ENCODE measurements at regions not wholly inside any gene's neighbourhood (a gene's known extent, or its start where the extent isn't known, plus 50 kb on each side); places are given as distances from the start of the nearest gene placed in this dataset.

DNA sequence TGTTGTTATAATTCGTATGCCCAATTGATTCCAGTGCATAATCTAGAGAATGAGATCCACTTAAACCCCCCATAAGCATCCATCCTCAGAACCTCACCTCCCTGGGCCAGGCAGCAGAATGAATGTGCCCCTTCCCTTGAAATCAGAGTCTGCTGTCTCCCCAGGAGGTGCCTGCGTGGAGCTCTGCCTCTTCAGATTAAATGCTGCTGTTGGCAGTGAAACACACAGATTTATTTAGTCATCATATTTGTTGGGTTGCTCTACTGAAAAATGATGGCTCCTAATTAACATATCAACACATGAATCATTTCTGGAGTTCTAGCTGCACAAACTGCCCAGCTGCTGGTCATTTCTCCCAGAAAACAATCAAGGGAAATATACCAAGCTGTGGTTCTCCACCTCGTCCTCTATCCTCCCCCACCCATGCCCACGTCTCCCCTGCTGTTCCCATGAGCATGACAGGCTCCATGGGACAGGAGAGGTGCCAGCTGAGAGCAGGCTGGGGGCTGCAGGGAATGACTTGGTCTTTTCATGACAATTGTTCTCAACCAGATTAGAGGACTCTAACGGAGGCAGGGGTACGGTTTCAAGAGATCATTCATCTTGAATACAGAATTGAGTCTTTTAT lies 633.1 kb downstream of the CDH26 start:
- no peak for DNase-seq

DNA sequence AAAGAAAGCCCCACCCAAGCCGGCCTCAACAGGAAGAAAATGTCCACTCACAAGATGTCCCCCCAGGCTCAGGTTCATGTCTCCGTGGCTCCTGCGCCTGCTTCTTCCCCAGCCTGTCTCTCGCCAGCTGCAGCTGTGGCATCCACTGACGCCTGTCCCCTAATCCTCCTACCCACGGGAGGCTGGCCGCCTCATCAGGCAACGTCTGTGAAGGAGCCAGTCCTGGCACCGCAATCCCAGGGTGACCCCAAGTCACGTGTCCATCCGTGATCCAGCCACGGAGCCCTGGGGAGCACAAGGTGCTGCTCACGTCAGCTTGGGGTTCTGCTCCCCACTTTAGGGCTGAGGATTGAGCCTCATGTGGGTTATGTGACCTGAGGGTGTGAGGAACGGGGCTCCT lies 640.3 kb downstream of the CDH26 start:
- DNase-seq = no peak

DNA sequence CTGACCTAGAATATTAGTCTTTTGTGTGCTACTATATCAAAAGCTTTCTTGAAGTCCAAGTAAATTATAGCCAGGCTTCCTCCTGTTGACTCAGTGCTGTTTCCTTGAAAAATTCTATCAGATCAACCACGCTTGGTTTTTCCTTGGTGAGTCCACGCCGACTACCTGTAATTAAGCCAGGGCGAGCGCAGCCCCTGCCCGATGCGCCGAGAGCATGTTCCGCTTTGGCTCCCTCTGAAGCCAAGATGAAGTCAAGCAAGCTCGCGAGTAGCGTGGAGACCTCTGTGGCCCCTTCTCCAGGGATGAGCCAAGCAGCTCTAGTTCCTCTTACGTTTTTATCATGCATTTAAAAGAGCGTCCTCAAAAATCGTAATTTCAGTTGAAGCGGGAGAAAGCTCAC lies 641.2 kb downstream of the CDH26 start:
- DNase-seq = no peak

DNA sequence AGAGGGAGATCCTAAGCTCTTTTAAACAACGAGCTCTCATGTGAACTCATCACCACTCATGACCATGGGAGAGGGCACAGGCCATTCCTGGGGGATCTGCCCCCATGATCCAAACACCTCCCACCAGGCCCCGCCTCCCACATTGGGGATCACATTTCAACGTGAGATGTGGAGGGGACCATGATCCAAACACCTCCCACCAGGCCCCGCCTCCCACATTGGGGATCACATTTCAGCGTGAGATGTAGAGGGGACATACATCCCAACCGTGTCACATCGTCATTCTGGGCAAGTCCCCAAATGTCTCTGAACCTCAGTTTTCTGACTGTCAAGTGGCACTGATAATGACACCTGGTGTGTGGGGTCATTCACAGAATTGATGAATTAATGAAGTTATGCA lies 641.8 kb downstream of the CDH26 start:
- no peak for DNase-seq

DNA sequence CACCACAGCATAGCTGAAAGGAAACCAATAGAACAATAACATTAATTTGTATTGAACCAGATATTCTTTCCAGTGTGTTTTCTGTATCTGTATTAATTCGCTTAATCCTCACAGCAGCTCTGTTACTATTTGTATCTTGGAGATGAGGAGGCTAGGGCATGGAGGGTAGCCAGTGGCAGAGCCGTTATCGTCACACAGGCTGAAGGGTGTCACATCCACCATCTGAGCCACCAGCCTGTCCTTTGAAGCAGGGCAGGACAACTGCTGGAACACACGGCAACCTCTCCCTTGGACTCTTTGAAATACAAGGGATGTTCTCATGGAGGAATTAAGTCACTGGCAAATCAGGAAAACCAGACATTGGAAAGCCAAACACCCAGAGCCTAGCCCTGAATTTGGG lies 628.0 kb upstream of the CDH4 start:
- DNase-seq = no peak

DNA sequence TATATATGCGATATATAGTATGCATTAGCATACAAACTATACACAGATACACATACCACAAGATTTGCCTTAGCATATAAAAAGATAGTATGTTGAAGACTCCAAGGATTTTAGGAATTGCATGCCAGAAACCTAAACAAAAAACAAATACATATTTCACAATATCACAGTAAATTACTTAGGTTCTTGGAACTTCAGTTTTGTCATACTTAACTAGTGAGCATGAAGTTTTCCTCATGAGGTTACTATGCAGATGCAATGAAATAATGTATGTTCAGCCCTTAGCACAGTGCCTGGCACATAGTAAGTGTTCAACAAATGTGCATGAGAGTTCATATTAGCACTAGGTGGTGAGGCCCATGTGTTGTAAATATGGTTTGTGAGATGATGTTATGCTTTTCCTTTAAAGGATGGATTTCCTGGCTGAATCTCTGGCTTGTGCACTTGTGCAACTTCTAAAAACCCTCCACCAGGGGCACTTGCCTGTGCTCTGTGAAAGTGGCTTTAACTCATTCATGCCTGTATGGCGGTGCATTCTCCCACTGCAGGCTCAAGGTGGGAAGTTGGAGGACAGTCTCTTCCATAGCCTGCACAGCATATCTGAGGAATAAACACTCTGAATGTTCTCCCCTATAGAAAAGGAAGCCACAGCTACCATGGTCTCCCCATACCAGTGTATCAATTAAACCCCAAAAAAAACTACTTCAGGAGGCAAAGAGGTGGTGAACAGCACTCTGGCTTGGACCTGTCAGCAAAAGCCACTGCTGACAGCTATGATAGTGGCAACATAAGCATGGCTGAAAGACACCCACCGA lies 624.1 kb upstream of the CDH4 start:
- DNase-seq = no peak

DNA sequence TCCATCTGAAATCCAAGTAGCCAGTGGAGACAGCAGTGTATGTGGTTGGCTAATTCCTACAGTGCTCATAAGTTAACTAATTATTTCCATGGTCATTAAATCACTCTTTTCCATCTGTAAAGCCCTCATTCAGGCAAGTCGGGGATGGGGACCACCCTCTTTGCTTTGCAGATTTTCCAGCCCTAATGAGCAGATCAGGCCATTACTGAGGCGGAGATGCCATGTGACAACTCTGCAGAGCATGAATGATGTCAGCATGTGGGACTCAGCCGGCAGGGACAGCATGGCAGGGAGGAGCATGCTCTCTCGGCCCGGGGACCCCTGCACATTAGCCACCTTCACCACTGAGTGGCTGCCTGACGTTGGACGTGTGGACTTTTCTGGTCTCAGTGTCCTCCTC lies 623.3 kb upstream of the CDH4 start:
- DNase-seq = no peak

DNA sequence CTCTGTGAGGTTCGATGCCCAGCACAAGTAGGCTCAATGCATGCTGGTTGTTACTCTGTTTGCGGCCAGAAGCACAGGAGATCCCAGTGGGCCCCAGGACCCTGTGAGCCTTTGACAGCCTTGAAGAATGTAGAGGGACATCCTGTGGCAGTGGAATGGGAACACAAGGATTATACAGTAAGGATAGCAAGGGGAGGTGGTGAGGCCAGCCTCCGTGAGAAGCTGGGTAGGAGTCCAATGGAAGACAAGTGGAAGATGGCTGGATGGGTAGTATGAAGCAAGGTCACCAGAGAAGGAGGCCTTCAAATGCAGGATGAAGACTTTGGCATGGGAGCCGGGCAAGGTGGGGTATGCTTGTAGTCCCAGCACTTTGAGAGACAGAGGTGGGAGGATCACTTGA lies 622.9 kb upstream of the CDH4 start:
- no peak for DNase-seq

DNA sequence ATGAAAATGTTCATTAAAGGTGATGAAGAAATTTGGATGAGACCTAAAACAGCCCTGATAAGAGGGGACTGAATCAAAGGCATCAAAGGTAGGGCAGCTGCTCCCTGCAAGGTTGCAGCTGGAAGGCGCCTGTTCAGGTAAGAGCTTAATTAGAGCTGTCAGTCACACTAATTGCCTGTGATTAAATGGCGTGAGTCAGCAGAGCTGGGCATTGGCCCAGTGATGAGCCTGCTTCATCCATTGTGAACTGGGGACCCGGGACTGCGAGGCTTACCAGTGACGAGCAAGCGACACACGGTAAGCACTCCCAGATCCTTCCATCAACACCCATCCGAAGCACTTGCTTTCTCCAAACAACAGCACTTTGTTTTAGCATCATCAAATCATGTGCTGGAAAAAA lies 621.5 kb upstream of the CDH4 start:
- no peak for DNase-seq

DNA sequence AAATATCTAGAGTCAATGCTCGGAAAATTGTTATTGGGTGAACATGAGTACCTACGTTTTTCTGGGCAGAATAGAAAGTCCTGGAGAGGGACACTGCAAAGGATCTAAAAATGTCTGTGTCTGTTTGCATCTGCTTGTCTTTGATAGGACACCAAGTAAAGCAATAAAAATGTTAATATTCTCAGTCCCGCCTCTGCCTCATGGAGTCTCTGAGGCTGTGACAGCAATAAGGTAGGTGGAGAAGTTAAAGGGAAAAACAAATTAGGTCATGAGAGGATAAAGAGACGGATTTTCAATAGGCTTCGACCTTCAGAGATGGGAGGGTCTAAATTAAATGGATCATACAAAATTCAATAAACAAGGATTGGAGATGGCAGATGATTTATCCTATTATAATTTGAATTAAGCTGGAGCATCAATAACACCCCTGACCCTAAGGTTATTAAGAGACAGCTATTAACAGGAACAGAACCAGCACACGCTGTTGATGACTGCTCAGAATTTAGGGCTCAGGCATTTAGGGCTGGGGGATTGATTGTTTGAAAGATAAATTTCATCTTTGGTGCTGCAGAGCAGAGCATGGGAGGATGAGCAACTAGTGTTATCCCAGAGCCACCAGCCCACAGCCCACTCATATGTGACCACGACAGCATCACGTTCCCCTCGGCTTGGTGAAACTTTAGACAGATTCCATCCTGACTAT lies 620.3 kb upstream of the CDH4 start:
- no peak for DNase-seq

DNA sequence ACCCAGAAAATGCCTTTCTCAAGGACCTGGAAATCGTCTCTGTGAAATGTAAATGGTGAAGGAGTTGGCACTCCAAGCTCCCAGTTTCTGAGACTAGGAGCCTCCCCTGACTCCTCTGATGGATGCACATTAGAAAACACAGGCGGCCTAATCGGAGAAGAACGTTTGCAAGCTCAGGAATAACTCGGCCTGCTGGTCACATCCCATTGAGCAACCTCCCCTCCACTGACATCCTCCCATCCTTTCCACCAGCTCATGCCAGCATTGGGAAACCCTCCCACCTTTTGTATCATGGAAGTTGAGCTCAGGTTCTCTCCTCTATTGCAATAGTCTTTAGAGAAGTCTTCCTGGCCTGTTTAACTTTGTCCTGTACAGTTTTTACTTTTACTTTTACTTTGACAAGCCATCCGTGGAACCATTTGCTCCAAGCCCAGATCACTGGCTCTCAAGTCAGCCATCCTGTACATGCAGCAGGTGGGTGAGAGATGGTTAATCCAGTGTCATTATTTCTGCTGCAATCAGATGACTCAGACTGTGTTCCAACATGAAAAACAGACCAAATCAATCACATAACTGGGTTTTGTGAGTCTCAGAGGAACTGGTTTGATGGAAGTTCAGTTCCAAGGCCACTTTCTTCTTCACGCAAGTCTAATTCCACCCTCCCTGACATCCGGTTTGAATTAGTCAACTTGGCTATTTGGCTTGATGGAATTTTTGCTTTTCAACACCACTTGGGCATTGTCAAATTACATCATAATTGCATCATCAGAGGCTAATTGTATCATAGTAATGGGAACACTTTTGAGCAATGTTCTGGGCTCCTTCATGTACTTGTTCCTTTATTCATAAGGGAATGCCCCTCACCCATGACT lies 619.4 kb upstream of the CDH4 start:
- no peak for DNase-seq

DNA sequence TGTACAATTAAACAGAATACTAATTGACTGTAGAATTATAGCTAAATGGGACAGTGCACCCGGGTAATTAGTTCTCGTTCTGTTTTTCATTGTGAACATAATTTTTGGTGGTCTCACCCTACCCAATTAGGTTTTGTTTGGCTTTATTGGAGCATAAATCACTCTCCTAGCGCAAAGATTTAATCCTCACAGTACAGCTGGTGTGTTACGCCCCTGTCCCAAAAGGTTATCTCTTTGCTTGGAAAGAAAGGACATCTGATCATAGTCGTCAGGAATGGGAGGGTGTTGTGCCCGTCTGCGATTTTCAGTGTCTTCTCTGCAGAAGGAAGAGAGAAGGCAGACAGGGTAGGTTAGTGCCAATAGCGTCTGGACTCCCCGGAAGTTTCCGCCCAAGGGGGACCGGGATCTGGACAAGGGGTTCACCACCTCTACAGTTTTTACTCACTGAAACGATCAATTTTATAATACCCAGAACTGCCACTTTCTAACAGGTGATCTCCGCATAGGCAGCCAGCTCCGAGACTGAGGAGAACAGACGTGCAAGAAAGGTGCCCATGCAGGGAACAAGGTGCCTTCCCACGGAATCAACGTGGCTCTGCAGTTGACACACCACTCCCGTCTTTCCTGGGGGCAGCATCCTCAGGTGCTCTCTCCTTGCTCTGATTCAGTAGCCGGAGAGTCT lies 617.4 kb upstream of the CDH4 start:
- no peak for DNase-seq

DNA sequence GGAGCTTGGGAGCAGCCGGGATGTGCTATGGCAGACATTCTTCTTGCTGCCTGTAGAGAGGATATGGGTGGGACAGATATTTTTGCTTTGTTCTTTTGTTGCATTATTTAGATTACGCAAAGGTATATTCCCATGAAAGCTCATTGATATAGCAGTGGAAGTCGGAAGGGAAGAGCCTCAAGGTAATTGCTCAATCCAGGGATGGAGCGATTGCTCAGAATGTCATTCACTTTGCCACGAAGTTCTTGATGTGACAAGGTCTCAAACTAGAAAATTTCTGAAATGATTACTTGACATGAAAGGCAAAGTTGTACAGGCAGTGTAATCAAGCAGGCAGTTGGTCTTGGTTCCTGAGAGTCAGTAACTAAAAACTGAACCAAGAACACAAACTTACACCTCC lies 615.6 kb upstream of the CDH4 start:
- no peak for DNase-seq

DNA sequence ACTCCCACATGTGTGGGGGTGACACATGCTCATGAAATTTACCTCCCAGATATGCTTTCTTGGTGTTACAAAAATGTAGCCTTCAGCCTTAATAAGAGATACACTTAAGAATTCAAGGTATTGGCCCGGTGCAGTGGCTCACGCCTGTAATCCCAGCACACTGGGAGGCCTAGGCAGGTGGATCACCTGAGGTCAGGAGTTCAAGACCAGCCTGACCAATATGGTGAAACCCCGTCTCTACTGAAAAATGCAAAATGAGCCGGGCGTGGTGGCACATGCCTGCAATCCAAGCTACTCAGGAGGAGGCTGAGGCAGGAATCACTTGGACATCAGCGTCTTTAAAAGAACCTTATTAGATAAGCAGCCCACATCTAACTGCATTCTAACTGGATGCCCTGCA lies 614.3 kb upstream of the CDH4 start:
- DNase-seq = no peak

DNA sequence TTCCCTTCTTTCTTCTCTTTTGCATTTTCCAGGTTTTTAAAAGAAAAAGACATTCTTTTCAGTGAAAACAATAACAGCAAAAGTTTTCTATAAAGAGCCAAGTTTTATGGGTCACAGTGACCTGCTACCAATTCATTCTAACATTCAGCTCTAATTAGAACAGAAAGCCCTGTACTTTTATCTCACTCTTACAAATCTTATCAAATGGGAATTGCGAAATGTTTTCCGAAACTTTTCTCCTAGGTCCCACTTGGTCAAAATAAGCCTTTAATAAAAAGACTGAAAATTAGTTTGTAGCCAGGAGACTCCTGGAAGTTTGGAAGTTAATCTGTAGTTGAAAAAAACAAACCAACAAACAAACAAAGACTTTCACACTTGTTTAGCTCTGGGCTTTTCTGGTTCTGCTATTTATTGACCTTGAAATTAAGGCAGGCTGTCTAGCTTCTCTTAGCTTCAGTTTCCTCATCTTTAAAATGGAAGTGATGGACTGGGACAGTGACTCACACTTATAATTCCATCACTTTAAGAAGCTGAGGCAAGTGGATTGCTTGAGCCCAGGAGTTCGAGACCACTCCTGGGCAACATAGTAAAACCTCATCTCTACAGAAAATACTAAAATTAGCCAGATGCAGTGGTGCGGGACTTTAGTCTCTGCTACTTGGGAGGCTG lies 613.5 kb upstream of the CDH4 start:
- DNase-seq = no peak

DNA sequence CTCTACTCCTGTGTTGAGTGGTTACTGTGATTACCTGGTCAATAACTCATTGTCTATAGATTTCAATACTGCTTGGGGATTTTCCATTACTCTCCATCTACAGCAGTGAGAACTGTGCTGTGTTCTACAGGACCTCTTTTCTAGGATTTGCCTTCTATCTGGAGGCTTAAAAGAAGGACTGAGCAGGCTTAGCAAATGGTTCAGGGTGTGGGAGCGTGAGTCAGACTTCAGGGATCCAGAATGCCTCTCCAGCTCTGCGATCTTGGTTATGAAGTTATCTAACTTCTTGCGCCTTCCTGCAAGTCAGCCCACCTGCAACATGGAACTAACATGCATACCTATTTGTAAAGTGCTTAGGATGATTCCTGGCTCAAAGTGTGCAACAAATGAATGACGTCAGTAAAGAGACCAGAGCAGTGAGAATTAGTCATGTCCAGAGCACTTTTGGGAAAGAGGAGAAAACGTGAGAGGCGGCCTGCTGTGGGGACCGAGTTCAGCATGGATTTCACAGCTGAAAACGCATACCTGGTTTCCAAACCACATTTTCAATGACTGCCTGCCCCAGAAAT lies 610.1 kb upstream of the CDH4 start:
- DNase-seq = no peak

DNA sequence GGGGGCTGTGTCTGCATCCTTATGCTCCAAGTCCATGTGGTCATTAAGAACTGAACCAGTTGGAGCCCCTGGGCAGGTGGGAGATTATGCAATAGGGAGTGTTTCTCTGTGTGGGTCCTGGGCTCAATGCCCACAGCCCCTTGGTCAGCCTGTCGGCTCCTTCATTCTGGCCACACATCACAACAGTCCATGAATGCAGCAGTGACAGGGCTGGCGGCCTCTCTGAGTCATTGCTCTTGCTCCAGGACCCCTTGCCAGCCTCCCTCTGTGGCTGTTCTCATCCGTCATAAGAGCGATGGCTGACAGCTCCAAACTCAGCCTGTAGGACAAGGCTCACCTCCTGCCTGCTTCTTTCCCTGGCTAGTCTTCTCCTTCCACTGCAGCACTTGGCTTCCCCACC lies 609.5 kb upstream of the CDH4 start:
- DNase-seq = no peak

DNA sequence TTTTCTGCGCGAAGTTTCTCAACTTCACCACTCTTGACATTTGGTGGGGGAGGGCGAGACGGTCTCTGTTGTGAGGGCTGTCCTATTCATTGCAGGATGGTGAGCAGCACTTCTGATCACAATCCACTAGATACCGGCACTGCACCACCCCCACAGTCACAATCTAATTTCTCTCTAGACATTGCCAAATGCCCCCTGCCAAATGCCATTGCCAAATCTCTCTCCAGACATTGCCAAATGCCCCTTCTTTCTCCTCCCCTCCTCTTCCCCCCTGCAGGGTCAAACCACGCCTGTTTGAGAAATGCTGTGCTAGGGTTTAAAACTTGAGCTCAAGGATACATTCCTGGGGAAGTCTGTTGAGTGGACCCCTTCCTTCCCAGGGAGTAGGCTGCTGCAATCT lies 603.5 kb upstream of the CDH4 start:
- DNase-seq = no peak

DNA sequence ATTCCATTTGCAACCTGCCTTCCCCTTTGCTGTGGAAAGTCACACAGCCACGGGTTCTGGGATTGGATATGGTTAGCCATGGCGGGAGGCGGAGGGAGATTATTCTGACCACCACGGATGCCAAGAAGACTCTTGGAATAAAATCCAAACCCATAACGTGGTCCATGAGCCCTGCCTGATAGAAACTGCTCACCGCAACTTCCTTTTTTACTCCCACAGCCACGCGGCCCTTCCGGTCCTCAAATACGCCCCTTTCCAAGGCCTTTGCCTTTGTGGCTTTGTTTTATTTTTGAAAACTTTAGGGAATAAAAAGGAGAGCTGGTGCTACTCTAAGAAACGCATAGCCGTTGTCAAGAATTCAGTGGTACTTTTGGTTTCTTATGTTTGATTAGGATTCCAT lies 602.5 kb upstream of the CDH4 start:
- DNase-seq = no peak

DNA sequence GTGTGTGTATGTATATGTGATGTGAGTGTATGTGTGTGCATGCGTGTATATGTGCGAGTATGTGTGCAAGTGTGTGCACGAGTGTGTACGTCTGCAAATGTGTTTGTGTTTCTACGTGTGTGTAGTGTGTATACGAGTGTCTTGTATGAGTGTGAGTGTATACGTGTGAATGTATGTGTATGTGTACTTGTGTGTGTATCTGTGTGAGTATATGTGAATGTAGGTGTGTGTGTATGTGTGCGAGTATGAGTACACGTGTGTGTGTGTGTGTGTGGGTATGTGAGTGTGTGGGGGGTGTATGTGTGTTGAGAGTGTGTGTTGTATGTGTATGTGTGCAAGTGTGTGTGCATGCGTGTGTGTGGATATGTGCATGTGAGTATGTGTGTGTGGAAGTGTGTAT lies 602.0 kb upstream of the CDH4 start:
- no peak for DNase-seq

DNA sequence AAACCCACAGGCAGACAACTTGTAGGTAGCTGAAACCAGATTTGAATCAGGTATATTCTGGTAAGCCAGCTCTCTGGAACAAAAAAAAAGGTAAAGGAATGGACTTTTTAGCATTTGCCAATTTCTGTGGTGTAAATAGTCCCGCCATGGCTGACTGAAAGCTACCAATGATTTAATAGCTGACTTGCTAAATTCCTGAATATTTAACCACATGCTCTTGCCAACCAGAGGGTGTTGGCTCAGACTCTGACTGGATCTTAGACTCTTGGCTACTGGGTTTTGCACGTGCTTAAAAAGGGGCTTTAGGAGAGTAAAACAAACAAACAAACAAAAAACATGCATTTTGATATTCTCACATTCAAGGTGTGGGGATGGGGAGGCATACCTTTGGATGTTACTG lies 600.0 kb upstream of the CDH4 start:
- no peak for DNase-seq

DNA sequence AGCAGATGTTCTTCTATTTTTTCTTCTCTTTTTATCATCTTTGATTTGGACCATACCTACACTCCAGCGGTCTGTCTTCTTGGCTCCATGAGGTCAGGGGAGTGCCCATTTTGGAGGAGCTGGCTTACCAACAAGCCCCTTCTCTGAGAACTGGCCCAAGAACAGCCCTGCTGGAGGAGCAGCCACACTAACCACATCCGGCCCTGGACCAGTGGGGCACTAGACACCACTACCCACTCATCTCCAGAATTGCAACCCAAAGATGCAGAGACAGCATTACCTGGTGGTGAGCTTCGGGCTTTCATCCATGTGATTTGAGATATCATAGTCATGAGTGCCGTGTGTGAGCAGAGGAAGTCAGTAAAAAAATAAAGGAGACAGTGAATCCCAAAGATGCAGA lies 599.4 kb upstream of the CDH4 start:
- DNase-seq = no peak
